SK-N-DZ (cell line): ENCODE measurements at regions not wholly inside any gene's neighbourhood (a gene's known extent, or its start where the extent isn't known, plus 50 kb on each side); places are given as distances from the start of the nearest gene placed in this dataset.
"Not testable (repeated sequence)": the region's sequence is repeated elsewhere in the genome, so short reads cannot be mapped to it uniquely, and the experiment has no call there.

ENCODE experiments used
- DNase-seq: peaks from one replicate; pipeline ENCODE4 v3.0.0-alpha.2; 2015; ENCODE audit warnings: low spot score

DNA sequence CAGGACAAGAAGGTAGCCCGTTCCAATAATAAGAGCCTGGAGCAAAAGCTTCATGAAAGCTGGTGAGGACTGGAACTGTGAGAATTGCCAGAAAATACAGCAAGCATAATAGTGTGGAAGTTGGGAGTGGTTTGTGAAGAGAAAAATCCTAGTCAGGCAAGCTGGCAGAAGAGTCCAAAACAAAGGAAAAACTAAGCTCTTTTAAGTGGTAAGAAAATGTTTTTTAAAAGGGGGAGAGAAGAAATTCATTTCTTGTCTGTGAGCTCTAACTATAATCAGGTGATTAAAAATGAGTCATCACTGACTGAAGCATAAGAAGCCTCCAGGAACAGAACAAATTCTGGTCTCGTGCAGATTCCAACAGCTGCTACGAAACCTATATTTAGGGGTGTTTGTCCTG is 102.6 kb downstream of the CAAP1 start:
- DNase-seq = no peak

GRCh38 chr9:26786564-26786963 is 106.0 kb downstream of the CAAP1 start:
- DNase-seq = no peak

GRCh38 chr9:26782899-26783298 is 109.7 kb downstream of the CAAP1 start:
- DNase-seq = no peak

DNA sequence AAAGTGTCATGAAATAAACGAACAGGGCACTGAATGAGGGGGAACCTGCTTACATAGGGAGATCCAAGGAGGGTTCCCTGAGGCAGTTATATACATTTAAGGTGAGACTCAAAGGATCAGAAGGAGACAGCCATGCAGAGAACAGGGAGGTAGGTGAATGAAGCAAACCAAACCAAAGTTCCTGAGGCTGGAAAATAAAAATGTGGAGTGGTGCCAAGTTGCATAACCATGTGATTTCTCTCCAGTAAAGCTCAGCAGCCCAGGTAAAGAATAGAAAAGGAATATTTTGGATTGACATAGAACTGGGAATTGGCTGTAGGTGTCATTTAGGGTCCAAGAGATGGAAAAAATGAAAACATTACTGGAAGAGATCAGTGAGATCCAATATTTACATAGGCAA is 110.7 kb downstream of the CAAP1 start:
- DNase-seq = no peak

- not testable (repeated sequence) for DNase-seq
Measured at GRCh38 chr9:26780307-26780706, 112.3 kb downstream of the CAAP1 start.

DNA sequence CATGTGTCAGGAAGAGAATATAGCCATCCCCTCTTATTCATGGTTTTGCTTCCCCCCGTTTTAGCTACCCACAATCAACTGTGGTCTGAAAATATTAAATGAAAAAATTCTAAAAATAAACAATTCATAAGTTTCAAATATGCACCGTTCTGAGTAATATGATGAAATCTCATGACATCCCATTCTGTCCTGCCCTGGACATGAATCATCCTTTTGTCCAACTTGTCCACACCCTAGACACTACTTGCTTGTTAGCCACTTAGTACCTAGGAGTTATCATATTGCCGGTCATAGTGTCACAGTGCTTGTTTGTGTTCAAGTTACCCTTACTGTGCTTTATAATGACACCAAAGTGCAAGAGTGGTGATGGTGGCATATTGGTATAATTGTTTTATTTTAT is 113.5 kb downstream of the CAAP1 start:
- no peak for DNase-seq

GRCh38 chr9:26775391-26775790 is 117.2 kb downstream of the CAAP1 start:
- DNase-seq = no peak

- no peak for DNase-seq
Measured at GRCh38 chr9:26773056-26773455, 119.5 kb downstream of the CAAP1 start.

GRCh38 chr9:26770821-26771220 is 121.8 kb downstream of the CAAP1 start:
- no peak for DNase-seq

GRCh38 chr9:26768145-26768544 is 124.5 kb downstream of the CAAP1 start:
- DNase-seq = no peak

DNA sequence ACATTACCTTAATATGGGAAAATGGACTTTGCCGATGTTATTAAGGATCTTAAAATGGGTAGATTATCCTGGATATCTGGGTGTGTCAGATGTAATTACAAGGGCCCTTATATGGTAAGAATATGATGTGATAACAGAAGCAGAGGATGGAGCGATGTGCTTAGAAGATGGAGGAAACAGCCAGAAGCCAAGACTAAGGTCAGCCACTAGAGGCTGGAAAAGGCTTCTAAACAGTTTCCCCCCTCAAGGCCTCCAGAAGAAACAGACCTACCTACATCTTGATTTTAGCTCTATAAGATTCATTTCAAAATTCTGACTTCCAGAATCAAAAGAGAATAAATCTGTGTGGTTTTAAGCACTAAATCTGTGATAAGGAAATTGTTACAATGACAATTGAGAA is 131.9 kb downstream of the CAAP1 start:
- DNase-seq = no peak

DNA sequence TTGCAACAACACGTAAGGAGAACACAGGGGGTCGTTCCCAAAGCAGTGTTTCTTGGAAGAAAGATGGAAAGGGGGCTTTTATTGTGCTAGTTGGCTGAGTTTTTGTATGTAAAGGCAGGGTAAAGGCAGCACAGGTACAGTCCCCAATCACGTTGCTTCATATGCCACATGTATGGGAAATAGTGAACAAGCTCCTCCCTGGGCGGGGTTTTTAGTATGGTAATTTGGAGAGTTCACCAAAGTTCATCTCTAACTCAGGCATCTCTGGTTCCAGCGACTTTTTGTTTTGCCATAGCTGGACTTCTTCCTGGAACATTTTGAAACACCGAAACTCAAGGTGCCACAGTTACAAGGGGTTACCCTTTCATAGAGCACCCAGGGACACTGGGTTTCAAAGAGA is 133.9 kb downstream of the CAAP1 start:
- DNase-seq = no peak

GRCh38 chr9:26756881-26757280 is 135.7 kb downstream of the CAAP1 start:
- no peak for DNase-seq

DNA sequence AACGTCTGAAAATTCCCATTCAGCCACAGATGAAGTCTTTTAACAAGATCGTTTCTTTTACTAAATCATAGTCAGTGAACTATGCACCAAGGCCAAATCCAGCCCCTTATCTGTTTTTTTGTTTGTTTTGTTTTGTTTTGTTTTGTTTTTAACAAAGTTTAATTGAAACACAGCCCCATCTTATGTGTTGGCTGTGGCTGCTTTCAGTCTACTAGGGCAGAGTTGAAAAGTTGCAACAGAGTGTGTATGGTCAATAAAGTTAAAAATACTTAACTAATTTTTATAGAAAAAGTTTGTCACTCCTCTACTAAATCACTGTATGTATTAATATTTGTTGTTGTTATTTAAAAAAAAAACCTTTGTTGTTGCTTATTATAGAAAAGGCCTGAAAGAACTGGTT is 137.1 kb downstream of the CAAP1 start:
- no peak for DNase-seq

DNA sequence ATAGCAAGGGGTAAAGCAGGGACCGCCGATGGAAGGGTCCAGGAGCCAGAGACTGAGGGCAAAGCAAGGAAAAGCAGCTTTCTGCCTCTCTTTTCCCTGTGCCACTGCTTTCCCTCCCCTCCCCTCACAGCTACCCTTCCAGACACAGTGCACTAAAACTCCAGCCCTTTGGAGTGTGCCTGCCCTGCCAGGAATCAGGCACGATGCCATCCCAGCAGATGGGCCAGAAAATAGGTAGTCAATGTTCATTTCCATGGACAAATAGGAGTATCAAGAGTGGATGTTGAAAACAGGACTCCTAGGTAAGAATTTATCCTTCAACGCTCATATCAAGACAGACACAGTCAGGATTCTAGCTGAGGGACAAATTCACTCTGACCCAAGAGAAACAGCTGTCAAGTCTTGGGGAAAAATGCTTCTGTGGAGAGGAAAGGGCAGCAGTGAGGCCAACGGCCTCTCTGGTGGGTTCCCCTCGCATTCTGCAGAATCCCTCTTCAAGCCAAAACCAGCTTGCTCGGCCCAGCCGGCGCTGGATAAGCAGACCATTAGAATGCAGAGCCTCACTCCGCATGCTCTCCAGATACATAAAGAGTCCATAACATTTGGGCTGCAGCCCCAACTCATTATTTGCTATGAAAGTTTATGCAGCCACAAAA is 138.0 kb downstream of the CAAP1 start:
- DNase-seq = no peak

GRCh38 chr9:26753971-26754370 is 138.6 kb downstream of the CAAP1 start:
- DNase-seq = no peak

DNA sequence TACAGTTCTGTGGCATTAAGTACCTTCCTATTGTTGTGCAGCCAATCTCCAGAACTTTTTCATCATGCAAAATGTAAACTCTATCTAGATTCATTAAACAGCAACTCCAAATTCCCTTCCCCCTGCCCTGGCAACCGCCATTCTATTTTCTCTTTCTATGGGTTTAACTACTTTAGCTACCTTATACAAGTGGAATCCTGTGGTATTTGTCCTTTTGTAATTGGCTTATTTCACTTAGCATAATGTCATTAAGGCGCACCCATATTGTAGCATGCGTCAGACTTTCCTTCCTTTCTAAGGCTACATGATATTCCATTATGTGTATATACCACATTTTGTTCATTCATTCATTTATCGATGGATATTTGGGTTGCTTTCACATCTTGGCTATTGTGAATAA is 142.4 kb downstream of the CAAP1 start:
- no peak for DNase-seq

GRCh38 chr9:26748449-26749058 is 144.0 kb downstream of the CAAP1 start:
- no peak for DNase-seq

- DNase-seq = no peak
Measured at GRCh38 chr9:26747611-26748010, 145.0 kb downstream of the CAAP1 start.

DNA sequence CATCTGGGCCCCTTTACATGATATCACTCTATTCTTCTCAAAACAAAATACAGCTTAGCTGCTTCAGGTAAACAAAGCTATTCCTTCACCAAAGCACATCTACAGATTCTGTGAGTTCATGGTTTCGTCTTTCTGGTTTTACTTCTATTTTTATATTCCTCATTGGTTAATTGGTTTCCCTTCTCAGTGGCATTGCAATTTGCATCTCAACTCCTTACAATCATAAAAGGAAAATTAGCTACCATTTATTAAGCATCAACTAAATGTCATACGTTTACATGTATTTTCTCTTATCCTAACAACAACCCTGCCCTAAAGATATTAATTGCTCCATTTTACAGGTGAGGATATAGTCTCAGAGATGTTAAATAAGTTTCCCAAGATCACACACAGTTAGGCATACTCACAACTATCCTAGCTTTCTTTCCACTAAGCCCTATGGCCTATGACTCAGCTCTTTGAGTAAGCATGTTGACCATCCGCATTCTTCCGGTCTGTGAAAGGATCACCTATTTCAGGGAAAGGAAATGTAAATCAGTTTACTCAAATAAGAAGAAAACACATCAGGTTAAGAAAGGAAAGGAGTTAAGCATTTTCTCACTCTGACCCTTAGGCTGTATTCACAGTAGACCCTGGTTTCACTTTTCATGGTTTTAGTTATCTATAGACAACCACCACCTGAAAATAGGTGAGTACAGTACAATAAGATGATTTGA is 146.1 kb downstream of the CAAP1 start:
- DNase-seq = no peak

GRCh38 chr9:26745111-26745510 is 147.5 kb downstream of the CAAP1 start:
- no peak for DNase-seq

DNA sequence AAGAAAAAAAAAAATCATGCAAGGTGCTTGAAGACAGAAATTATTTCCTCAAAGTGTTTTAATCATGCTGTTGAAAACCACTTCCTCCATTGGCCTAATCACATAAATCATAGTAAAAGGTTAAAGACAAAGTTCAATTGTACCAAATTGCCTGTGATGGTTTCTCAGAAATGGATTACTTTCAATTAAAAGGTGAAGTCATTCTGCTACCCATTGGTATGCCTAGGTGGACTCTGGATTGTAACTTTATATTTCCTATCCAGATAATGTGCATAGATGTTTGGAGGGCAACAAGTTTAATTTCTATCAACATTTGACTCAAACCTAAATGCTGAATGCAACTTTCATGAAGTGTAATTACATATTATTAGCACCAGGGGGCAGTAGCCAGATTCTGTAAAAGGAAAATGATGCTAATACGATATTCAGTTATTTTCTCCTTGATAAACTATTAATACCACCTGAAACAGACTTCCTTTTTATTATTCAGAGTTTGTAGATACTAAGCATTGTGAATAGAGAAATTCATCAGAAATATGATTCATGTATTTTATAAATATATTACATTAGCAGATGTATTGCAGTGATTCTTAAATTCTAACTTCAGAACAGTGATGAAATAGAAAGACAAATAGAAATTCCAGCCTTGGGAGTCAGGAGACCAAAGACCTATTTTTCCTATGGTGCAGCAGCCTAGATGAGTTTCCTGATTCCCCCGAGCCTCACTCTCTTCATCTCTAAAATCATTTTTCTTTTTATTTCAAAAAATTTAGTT is 148.2 kb downstream of the CAAP1 start:
- no peak for DNase-seq
